NCI-H460 (cell line): ENCODE measurements at regions not wholly inside any gene's neighbourhood (a gene's known extent, or its start where the extent isn't known, plus 50 kb on each side); places are given as distances from the start of the nearest gene placed in this dataset.
"Not testable (repeated sequence)": the region's sequence is repeated elsewhere in the genome, so short reads cannot be mapped to it uniquely, and the experiment has no call there.

ENCODE experiments used
- DNase-seq: peaks from one replicate; pipeline ENCODE4 v3.0.0-alpha.2; 2016; ENCODE audit warnings: low read depth; ENCODE audit errors: extremely low read depth

GRCh38 chr17:22303096-22303495 lies 610.8 kb downstream of the KCNJ18 start:
- no peak for DNase-seq

DNA sequence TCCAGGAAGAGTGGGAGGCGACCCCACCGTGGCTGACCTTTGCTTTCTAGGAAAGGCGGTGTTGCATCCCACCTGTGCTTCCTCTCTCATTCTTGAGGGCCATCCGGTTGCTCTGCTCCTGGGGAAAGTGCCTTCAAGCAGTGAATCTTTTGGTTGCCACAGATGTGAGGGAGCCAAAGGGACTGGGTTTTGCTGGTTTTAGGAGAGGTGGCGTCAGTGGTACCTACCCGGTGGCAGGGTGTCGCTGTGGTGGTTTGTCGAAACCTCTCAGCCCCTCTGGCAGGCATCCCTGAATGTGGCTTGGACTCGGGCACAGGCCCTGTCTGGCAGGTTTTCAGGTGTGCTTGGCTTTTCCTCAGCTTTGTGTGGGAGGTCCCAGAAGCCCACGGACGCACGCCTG lies 611.5 kb downstream of the KCNJ18 start:
- DNase-seq, result no peak

DNA sequence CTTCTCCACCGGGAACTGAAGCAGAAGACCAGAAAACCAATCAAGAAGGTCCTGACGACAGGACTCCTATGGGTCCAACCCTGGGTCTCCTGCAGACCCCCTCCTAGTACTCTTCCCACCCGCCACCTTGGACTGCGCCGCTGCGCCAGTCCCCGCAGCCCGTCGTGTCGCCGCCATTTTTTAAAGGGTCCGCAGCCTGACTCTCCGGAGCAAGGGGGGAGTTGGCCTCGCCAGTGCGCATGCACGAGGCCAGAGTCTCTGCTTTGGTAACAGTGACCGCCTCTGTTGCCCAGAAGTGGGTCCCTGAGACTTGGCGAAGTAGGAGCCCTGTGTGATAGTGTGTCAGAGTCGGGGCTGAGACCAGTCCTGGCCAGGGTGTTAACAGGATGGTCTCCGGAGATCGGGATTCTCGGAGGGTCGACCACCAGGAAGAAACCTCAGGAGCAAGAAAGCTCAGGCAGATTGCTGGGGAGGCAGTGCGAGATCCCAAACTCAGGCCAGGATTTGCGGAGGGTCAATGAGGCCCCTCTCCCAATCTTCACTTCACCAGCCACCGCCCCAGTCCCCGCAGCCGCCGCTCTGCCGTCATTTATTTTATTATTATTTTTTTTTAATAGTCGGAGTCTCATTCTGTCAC lies 612.5 kb downstream of the KCNJ18 start:
- DNase-seq, result no peak

GRCh38 chr17:22305356-22306071 lies 613.2 kb downstream of the KCNJ18 start:
- DNase-seq, result no peak

GRCh38 chr17:22310292-22310691 lies 618.0 kb downstream of the KCNJ18 start:
- DNase-seq, result not testable (repeated sequence)

DNA sequence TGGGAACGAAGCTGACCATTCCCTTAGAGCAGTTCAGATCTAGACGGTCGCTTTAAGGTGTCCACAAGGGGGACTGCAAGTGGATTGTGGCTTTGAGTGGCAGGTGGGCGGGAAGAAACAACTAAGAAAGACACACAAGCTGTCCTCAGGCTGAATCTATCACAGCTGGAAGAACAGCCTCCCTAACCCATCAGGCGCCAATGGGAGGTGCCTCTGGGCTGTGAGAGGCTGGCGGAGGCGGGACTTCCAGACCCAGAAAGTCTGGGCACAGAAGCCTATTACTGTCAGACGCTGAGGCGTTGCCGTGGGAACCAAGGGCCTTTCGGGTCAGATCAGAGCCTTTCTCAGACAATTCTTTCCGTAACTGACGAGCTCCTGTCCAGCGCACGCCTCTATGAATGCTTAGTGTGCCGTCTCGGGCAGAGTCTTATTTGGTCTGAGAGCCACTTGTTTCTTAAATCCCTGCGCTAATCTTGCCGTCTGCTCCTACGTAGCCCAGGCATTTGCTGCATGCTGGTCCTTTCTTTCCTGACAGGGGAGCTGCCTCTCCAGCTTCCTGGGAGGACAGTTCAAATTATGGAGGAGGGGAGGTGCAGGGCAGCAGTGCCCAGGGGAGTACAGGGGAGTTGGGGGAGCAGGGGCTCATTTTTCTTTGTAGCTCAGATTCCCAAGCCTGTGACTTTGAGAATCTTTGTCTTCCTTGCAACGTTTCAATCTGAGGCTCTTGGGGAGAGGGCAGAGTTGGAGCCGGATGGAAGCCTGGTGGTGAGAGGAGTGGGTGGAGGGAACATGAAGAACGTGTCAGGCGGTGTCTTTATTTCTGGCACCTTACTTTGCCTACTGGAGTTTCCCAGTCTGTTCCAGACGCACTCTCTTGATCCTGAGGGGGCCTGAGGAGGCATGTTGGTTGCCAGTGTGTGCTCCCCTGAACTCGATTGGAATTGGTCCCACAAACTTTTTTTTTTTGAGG lies 618.7 kb downstream of the KCNJ18 start:
- no peak for DNase-seq

DNA sequence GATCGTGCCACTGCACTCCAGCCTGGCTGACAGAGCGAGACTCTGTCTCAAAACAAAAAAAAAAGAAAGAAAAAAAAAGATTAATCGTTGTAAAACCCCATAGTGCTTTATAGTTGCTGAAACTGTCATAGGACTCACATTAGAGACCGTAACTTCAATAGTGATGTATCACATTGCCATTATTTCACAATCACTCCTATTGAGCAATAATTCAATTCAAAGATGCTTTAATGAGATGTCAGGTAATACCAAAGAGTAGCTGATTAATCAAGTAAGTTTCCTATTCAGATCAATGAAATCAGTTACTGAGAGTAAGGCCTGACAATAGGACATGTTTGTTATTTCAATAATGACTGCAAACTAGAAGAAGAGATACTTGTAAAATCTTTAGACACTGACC lies 628.7 kb downstream of the KCNJ18 start:
- DNase-seq, result not testable (repeated sequence)

DNA sequence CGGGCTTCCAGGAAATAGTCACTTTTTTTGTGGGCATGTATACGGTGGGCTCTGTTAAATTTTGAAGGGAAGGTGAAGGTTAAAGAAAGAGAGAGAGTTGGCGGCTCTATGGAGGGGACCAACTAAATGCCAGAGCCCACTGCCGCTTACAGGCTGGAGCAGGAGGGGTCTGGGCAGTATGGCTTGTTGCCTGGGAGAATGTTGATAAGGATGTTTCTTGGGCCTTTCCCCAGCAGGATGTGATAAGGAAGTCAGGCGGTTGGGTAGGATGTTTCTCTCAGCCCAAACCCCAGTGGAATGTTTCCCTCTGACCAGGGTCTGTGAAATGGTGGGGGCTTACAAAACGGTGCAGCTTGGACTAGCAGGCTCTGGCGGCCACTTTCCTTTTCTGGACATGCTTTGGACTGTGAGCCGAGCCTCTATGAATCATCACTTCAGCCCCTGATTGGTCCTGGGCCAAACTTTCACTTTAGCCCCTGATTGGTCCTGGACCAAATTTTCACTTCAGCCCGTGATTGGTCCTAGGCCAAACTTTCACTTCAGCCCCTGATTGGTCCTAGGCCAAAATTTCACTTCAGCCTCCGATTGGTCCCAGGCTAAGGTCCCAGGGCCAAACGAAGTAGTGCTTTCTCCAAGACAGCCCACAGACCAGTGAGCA lies 630.7 kb downstream of the KCNJ18 start:
- DNase-seq, result not testable (repeated sequence)

- DNase-seq, result no peak
These were observed 645.1 kb downstream of the KCNJ18 start for GRCh38 chr17:22337467-22337866.

DNA sequence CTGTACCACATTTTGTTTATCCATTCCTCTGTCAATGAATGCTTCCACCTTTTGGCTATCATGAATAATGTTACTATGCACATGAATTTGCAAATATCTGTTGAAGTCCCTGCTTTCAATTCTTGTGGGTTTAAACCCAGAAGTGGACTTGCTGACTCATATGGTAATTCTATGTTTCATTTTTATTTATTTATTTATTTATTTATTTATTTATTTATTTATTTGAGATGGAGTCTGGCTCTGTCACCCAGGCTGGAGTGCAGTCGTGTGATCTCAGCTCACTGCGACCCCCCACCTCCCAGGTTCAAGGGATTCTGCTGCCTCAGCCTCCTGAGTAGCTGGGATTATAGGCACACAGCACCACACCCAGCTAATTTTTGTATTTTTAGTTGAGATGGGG lies 664.3 kb downstream of the KCNJ18 start:
- not testable (repeated sequence) for DNase-seq

- not testable (repeated sequence) for DNase-seq
These were observed 678.7 kb downstream of the KCNJ18 start for GRCh38 chr17:22370988-22371387.

DNA sequence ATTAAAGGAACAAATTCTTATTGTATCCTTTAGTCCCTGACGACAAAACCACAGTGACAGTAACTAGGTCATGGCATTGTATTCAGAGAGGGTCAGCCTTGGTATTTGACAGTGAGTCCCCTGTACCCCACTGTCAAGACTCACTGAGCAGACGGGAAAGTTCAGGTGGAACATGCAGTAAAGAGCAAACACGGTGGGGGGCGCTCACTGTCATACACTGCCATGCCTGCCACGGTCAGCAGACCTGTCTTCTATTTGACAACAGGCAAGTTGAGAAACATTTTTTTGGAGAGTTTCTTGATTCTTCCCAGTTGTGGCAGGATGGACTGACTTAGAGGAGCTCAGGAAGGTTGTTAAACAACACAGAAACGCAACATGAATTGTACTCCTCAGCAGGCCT lies 681.6 kb downstream of the KCNJ18 start:
- DNase-seq, result no peak

GRCh38 chr17:22374741-22375140 lies 682.4 kb downstream of the KCNJ18 start:
- DNase-seq, result no peak

- not testable (repeated sequence) for DNase-seq
These were observed 684.4 kb downstream of the KCNJ18 start for GRCh38 chr17:22376747-22377146.

- not testable (repeated sequence) for DNase-seq
These were observed 686.4 kb downstream of the KCNJ18 start for GRCh38 chr17:22378748-22379147.

DNA sequence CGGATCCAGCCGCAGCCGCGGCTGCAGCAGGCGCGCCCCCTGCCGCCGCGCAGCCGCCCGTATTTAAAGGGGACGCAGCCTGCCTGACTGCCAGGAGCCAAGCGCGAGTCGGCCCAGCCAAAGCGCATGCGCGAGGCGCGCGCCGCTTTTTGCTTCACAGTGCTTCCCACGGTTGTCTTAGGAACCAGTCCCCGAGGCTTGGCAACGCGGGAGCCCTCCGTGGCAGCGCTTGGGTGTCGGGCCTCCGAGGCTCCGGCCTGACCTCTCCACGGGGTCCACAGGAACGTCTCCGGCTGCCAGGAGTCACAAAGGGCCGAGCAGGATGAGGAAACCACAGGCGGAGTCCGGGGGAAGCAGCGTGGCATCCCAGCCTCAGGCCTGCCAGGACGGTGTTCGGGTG lies 689.3 kb downstream of the KCNJ18 start:
- DNase-seq, result not testable (repeated sequence)

DNA sequence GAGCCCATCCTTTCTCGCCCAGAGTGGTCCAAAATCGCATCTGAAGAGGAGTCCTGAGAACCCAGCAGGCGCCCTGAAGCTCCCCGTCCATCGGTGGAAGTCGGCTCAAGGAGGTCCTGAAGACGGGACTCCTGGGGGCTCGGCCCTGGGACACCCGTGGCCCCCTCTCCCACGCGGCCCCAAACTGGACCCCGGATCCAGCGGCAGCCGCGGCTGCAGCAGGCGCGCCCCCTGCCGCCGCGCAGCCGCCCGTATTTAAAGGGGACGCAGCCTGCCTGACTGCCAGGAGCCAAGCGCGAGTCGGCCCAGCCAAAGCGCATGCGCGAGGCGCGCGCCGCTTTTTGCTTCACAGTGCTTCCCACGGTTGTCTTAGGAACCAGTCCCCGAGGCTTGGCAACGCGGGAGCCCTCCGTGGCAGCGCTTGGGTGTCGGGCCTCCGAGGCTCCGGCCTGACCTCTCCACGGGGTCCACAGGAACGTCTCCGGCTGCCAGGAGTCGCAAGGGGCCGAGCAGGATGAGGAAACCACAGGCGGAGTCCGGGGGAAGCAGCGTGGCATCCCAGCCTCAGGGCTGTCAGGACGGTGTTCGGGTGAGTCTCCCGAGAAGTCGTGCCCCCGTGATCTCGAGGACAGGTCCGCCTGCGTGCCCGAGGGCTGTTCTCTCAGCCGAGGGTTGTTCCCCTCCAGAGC lies 691.6 kb downstream of the KCNJ18 start:
- not testable (repeated sequence) for DNase-seq

GRCh38 chr17:22384461-22384800 lies 692.1 kb downstream of the KCNJ18 start:
- not testable (repeated sequence) for DNase-seq

DNA sequence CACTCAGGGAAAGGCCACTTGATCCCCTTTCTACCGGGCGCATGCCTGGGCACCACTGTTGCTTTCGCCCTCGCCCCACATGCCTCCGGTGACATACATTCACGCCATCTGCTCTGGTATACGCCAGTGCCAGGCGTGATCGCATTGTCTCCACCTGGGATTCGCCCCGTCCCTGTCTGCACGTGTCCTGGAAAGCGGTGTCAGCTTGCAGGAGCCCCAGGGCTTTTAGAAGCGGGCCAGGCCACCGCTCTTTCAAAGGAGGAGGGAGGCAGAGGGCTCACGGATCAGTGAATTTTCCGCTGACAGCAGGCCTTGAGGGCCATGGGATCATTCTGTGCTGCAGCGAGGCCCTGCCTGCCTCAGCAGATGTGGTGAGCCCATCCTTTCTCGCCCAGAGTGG lies 706.1 kb downstream of the KCNJ18 start:
- not testable (repeated sequence) for DNase-seq

- not testable (repeated sequence) for DNase-seq
These were observed 706.7 kb downstream of the KCNJ18 start for GRCh38 chr17:22399037-22399436.
